Cardiac fibroblast (primary cell): ENCODE measurements at regions not wholly inside any gene's neighbourhood (a gene's known extent, or its start where the extent isn't known, plus 50 kb on each side); places are given as distances from the start of the nearest gene placed in this dataset.

Source experiments
- DNase-seq, 2 donors: peaks; one replicate each; pipeline versions ENCODE4 v3.0.0 to v3.0.0-alpha.2; 2010; ENCODE audit warnings: low read depth in 2 of 2
- H3K4me3 ChIP-seq, 2 donors: replicated peaks in 1 of 2; 1 replicate in 1 of 2; 2 replicates in 1 of 2; pipeline ENCODE4 v1.5.1; 2011; ENCODE audit warnings: low read depth in 2 of 2, low read length in 2 of 2, mild to moderate bottlenecking in 2 of 2, moderate library complexity in 1 of 2
- TF ChIP-seq, protein P1 (sequence below): IDR thresholded peaks from one replicate; pipeline ENCODE4 v1.5.1; 2011; ENCODE audit warnings: low read depth, mild to moderate bottlenecking, low read length, inconsistent platforms

DNA sequence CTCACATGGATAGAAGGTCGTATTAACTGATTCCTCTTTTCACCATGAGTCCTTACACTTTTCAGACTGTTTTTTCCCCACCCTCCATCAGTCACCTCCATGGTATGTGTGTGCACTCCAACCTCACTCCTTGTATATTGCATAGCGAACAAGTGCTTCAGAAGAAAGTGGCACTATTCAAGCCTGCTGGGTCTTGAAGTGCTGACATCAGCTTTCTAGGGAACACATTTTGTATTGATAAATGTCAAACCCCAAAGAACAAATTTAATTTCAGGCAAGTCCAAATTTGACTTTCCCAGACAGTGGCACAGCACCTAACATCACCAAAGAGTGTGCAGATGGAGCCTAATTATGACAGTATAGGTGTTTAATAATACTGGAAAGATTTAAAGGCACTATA, 617.4 kb upstream of the STXBP6 start:
- no peak for DNase-seq
- no peak overlapping the region for H3K4me3 ChIP-seq
- TF ChIP-seq, protein P1, sequence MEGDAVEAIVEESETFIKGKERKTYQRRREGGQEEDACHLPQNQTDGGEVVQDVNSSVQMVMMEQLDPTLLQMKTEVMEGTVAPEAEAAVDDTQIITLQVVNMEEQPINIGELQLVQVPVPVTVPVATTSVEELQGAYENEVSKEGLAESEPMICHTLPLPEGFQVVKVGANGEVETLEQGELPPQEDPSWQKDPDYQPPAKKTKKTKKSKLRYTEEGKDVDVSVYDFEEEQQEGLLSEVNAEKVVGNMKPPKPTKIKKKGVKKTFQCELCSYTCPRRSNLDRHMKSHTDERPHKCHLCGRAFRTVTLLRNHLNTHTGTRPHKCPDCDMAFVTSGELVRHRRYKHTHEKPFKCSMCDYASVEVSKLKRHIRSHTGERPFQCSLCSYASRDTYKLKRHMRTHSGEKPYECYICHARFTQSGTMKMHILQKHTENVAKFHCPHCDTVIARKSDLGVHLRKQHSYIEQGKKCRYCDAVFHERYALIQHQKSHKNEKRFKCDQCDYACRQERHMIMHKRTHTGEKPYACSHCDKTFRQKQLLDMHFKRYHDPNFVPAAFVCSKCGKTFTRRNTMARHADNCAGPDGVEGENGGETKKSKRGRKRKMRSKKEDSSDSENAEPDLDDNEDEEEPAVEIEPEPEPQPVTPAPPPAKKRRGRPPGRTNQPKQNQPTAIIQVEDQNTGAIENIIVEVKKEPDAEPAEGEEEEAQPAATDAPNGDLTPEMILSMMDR, result no peak

DNA sequence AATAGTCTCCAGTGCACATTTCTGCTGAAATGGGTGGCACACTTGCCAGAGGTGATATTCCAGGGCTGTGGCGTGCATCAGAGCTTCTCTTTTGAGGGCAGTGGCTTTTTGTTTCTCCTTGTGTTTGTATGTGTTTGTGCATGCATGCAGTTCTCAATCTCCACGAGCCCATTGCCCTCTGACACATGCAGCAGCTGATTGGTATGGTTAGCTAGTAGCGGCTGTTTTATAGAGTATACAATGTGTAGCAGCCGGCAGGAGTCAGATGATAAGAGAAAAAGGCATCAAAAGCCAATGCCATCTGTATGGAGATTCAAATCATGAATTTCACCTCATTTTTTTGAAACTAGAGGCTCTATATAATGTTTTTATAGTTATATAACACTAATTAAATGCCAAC, 616.9 kb upstream of the STXBP6 start:
- TF ChIP-seq, protein P1, result no peak
- no peak overlapping the region for H3K4me3 ChIP-seq
- DNase-seq, result no peak

DNA sequence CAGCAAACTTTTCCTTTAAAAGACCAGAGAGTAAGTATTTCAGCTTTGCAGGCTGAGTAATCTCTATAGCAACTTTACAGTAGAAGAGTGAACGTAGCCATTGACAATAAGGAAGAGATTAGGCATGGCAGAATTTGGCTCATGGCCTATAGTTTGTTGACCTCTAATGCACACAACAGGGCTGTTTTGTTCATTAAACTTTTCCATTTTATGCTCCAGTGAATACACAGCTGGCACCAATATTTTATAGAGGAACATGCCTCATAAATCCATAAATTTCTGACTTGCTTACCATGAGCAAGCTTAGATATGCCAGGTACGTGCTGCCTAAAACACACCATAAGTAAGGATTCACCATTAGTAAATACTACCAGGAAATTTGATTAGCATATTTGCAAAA, 609.0 kb upstream of the STXBP6 start:
- no peak overlapping the region for H3K4me3 ChIP-seq
- no peak for DNase-seq
- TF ChIP-seq, protein P1, result no peak

DNA sequence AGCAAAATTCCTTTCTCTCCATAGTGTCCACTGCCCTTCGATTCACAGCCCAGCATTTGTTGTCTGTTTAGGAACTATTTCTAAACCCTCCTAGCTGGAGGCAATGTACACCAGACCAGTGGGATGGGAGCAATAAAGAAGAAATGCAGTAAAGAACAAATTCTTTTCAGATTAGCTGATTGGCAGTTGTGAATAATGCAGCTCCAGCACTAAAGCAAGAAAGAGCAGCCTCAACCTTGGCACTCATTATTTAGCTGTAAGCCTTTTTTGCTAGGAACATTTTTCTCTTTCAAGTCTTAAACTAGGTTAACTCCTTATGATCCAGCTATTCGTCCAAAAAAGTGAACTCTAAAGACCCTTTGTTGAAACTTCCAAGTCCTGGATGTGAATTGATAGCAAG, 580.5 kb upstream of the STXBP6 start:
- H3K4me3 ChIP-seq, result no peak overlapping the region
- TF ChIP-seq, protein P1, result no peak
- DNase-seq, result no peak

DNA sequence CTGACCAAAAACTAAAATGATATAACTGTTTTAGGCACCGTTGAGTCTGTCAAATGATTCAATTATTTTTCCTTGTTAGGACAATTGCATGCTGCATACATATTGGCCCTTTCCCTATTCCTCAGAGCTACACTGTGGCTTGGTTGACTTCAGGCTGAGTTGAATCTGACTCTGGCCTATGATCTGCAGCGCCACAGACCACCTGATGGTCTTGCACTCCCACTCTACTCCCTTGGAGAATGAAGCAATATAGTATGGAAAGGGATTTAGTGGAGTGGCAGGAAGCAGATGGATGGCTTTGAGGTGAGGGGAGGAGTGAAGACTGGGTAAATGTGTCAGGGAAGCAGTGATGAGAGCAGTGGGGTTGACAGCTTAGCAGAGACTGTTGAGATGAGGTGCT, 579.0 kb upstream of the STXBP6 start:
- no peak overlapping the region for H3K4me3 ChIP-seq
- TF ChIP-seq, protein P1, result no peak
- DNase-seq, result no peak

DNA sequence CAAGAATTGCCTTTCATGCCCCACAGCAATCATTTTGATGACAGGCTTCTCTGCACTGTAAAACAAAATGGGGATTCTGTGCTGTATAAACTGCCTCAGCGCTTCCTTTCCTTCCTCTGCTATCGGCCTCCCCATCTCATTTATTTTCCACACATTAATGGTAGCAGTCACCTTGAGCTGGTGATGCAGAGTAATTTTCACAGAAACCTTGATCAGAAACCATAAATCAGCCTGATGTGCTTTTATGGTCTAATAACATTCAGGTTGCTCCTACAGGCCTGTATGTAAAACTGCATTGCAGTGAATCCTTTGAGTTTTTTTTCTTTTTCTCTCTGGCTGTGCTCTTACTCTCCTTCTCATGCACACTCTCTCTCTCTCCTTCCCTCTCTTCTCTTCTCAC, 578.4 kb upstream of the STXBP6 start:
- TF ChIP-seq, protein P1, result no peak
- no peak for DNase-seq
- H3K4me3 ChIP-seq, result no peak overlapping the region

DNA sequence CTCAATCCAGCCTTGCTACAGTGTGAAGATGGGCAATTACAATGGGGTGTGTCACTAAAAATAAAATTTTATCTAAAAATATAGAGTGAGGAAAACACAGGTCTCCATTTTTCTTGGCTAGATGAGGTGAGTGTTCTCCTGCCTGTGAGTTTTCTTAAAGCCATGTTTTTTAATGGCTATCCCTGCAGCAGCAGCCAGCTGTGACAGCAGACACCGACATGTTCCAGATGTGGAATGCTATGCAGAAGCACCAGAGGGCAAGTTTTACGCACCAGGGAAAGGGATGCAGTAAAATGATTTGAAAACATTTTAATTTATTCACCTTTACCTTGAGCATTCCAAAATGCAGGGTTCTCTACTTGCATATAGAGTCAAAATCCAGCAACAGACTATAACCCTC, 577.0 kb upstream of the STXBP6 start:
- TF ChIP-seq, protein P1, result no peak
- DNase-seq, result no peak
- H3K4me3 ChIP-seq, result no peak overlapping the region
